NCI-H1092 (cell line): ENCODE measurements at regions not wholly inside any gene's neighbourhood (a gene's known extent, or its start where the extent isn't known, plus 50 kb on each side); places are given as distances from the start of the nearest gene placed in this dataset.
"Not testable (repeated sequence)": the region's sequence is repeated elsewhere in the genome, so short reads cannot be mapped to it uniquely, and the experiment has no call there.

ENCODE experiments used
- DNase-seq: peaks from one replicate; lab custom pipeline; 2025; lab: John Stamatoyannopoulos, UW

- DNase-seq, result no peak
Measured at GRCh38 chrX:124426288-124427169, 80.2 kb downstream of the SH2D1A start.

- no peak for DNase-seq
Measured at GRCh38 chrX:124433186-124433585, 86.8 kb downstream of the SH2D1A start.

- peak; percentile 90 for DNase-seq
Measured at GRCh38 chrX:124435616-124436015, 89.3 kb downstream of the SH2D1A start.

- no peak for DNase-seq
Measured at GRCh38 chrX:124440695-124441094, 94.3 kb downstream of the SH2D1A start.

GRCh38 chrX:124441971-124442590 is 95.7 kb downstream of the SH2D1A start:
- no peak for DNase-seq

- no peak for DNase-seq
Measured at GRCh38 chrX:124455966-124456365, 109.6 kb downstream of the SH2D1A start.

GRCh38 chrX:124459851-124460250 is 113.5 kb downstream of the SH2D1A start:
- not testable (repeated sequence) for DNase-seq

- DNase-seq, result no peak
Measured at GRCh38 chrX:124462931-124463330, 116.6 kb downstream of the SH2D1A start.

GRCh38 chrX:124467202-124467601 is 120.8 kb downstream of the SH2D1A start:
- no peak for DNase-seq

- no peak for DNase-seq
Measured at GRCh38 chrX:124475358-124475757, 129.0 kb downstream of the SH2D1A start.

- DNase-seq, result no peak
Measured at GRCh38 chrX:124476562-124476961, 130.2 kb downstream of the SH2D1A start.

GRCh38 chrX:124478046-124478445 is 131.7 kb downstream of the SH2D1A start:
- DNase-seq, result no peak

- DNase-seq, result no peak
Measured at GRCh38 chrX:124488412-124489161, 142.2 kb downstream of the SH2D1A start.

- DNase-seq, result no peak
Measured at GRCh38 chrX:124493984-124494383, 147.6 kb downstream of the SH2D1A start.

GRCh38 chrX:124497386-124497785 is 151.0 kb downstream of the SH2D1A start:
- DNase-seq, result no peak

GRCh38 chrX:124501586-124501985 is 155.2 kb downstream of the SH2D1A start:
- DNase-seq, result no peak

GRCh38 chrX:124502166-124502565 is 155.8 kb downstream of the SH2D1A start:
- no peak for DNase-seq

- DNase-seq, result no peak
Measured at GRCh38 chrX:124502599-124502998, 156.2 kb downstream of the SH2D1A start.

- DNase-seq, result no peak
Measured at GRCh38 chrX:124504111-124504983, 158.0 kb downstream of the SH2D1A start.

GRCh38 chrX:124506066-124506465 is 159.7 kb downstream of the SH2D1A start:
- no peak for DNase-seq

GRCh38 chrX:124507246-124507645 is 160.9 kb downstream of the SH2D1A start:
- no peak for DNase-seq

- DNase-seq, result no peak
Measured at GRCh38 chrX:124518885-124519284, 172.5 kb downstream of the SH2D1A start.
